ENCODE measurements at regions not wholly inside any gene's neighbourhood (a gene's known extent, or its start where the extent isn't known, plus 50 kb on each side); places are given as distances from the start of the nearest gene placed in this dataset.

GRCh38 chr2:128789776-128790455 is 471.2 kb upstream of the HS6ST1 start (continued):
- no peak for TF ChIP-seq CTCF (IDR thresholded peaks at IDR 0.05; ENCODE audit: low read depth, low read length, missing input control)

GRCh38 chr2:128790541-128791001 is 471.9 kb upstream of the HS6ST1 start:
- Histone ChIP-seq H3K27ac (ENCODE audit: low read depth in 1 of 2, low read length in 2 of 2) (no peak overlapping the region), H3K27me3 (ENCODE audit: control insufficient read depth in 4 of 4, insufficient read depth in 4 of 4, low read length in 3 of 4) (no peaks in the 10 kb centered on the region), H3K9ac (ENCODE audit: low read depth in 1 of 2, low read length in 2 of 2) (no peak overlapping the region), H3K36me3 (ENCODE audit: control insufficient read depth in 4 of 4, insufficient read depth in 3 of 4, low read depth in 1 of 4, low read length in 3 of 4) (no peaks in the 10 kb centered on the region), H3K4me1 (ENCODE audit: control insufficient read depth in 4 of 4, insufficient read depth in 4 of 4, low read length in 3 of 4) (no peaks in the 10 kb centered on the region), H3K9me3 (ENCODE audit: control insufficient read depth in 4 of 4, low read length in 3 of 4) (no peaks in the 10 kb centered on the region), H3K4me3 (ENCODE audit: low read depth in 1 of 3, low read length in 3 of 3) (no peak overlapping the region)
- no peak for DNase-seq (ENCODE audit: low spot score)
- TF ChIP-seq NR2F2 (IDR thresholded peaks at IDR 0.05) = no peak
- TF ChIP-seq HNF4A (conservative IDR thresholded peaks at IDR 0.05) = no peak
- no peak for TF ChIP-seq JUND (IDR thresholded peaks at IDR 0.05)
- TF ChIP-seq SP1 (IDR thresholded peaks at IDR 0.05) = no peak
- no peak for TF ChIP-seq EGR1 (IDR thresholded peaks at IDR 0.05; ENCODE audit: low read depth in 2 of 2)
- no peak for TF ChIP-seq TAF1 (conservative IDR thresholded peaks at IDR 0.05)
- no peak for TF ChIP-seq RXRA (IDR thresholded peaks at IDR 0.05)
- no peak for TF ChIP-seq REST (IDR thresholded peaks at IDR 0.05)
- no peak for TF ChIP-seq GABPA (IDR thresholded peaks at IDR 0.05 in 1 of 2, conservative IDR thresholded peaks at IDR 0.05 in 1 of 2)
- TF ChIP-seq CTCF (IDR thresholded peaks at IDR 0.05; ENCODE audit: low read depth, low read length, missing input control) = no peak
- TF ChIP-seq FOXA2 (IDR thresholded peaks at IDR 0.05) = no peak
- WGBS = 61% methylated on average over 14 of the region's 14 CpGs

All from liver (tissue), 8 donors.